Immature natural killer cell (primary cell): ENCODE measurements at regions not wholly inside any gene's neighbourhood (a gene's known extent, or its start where the extent isn't known, plus 50 kb on each side); places are given as distances from the start of the nearest gene placed in this dataset.

Experiments
- DNase-seq, 3 donors: peaks; one replicate each; pipeline ENCODE4 v3.0.0; 2022; ENCODE audit warnings: mixed read lengths in 1 of 3
- H3K27ac Mint-ChIP-seq, 6 donors: one replicate each; pipeline ENCODE4 v1.8.0; 2020; ENCODE audit warnings: mixed read lengths in 6 of 6, mild to moderate bottlenecking in 5 of 6, inconsistent platforms in 4 of 6, moderate library complexity in 3 of 6
- H3K27me3 Mint-ChIP-seq, 3 donors: one replicate each; pipeline ENCODE4 v1.8.0; 2020 to 2021; ENCODE audit warnings: low read depth in 3 of 3, mild to moderate bottlenecking in 3 of 3, mixed read lengths in 3 of 3, moderate library complexity in 3 of 3, inconsistent platforms in 1 of 3
- H3K36me3 Mint-ChIP-seq, 3 donors: one replicate each; pipeline ENCODE4 v1.8.0; 2020; ENCODE audit warnings: mixed read lengths in 3 of 3, inconsistent platforms in 2 of 3, mild to moderate bottlenecking in 2 of 3
- H3K4me1 Mint-ChIP-seq, 2 donors: one replicate each; pipeline ENCODE4 v1.8.0; 2020; ENCODE audit warnings: inconsistent platforms in 2 of 2, mild to moderate bottlenecking in 2 of 2, mixed read lengths in 2 of 2, moderate library complexity in 1 of 2
- H3K4me3 Mint-ChIP-seq, 5 donors: one replicate each; pipeline ENCODE4 v1.8.0; 2020; ENCODE audit warnings: mild to moderate bottlenecking in 5 of 5, mixed read lengths in 5 of 5, inconsistent platforms in 3 of 5, moderate library complexity in 3 of 5
- H3K9me3 Mint-ChIP-seq, 6 donors: one replicate each; pipeline ENCODE4 v1.8.0; 2020; ENCODE audit warnings: mild to moderate bottlenecking in 6 of 6, mixed read lengths in 6 of 6, inconsistent platforms in 4 of 6, moderate library complexity in 3 of 6

- Mint-ChIP-seq H3K4me3 (no peak overlapping the region), H3K9me3 (peaks cover 0 to 3% (median 0%) of the 10 kb centered on the region in 6 donors), H3K27ac (no peak overlapping the region), H3K4me1 (no peaks in the 10 kb centered on the region), H3K36me3 (peaks cover 0 to 3% (median 0%) of the 10 kb centered on the region in 3 donors), H3K27me3 (peaks cover 0 to 1% (median 0%) of the 10 kb centered on the region in 3 donors)
- no peak for DNase-seq
Observed at GRCh38 chr3:30462721-30463470, 143.5 kb upstream of the TGFBR2 start.

- Mint-ChIP-seq H3K4me1 (no peaks in the 10 kb centered on the region), H3K27ac (no peak overlapping the region), H3K9me3 (peaks cover 0 to 3% (median 0%) of the 10 kb centered on the region in 6 donors), H3K36me3 (no peaks in the 10 kb centered on the region), H3K27me3 (peaks cover 0 to 1% (median 0%) of the 10 kb centered on the region in 3 donors), H3K4me3 (no peak overlapping the region)
- DNase-seq, result no peak
Observed at GRCh38 chr3:30464381-30464780, 142.0 kb upstream of the TGFBR2 start.

- no peak for DNase-seq
- peaks cover 0 to 3% (median 0%) of the 10 kb centered on the region in 6 donors for H3K9me3 Mint-ChIP-seq
- H3K27me3 Mint-ChIP-seq, result peaks cover 0 to 3% (median 0%) of the 10 kb centered on the region in 3 donors
Observed at GRCh38 chr3:30465454-30465853, 140.9 kb upstream of the TGFBR2 start.

GRCh38 chr3:30467596-30468238 lies 138.7 kb upstream of the TGFBR2 start:
- Mint-ChIP-seq H3K4me1 (no peaks in the 10 kb centered on the region), H3K27ac (no peak overlapping the region), H3K9me3 (peaks cover 0 to 3% (median 0%) of the 10 kb centered on the region in 6 donors), H3K27me3 (peaks cover 0 to 2% (median 1%) of the 10 kb centered on the region in 3 donors), H3K4me3 (no peak overlapping the region), H3K36me3 (no peaks in the 10 kb centered on the region)
- no peak for DNase-seq

More at GRCh38 chr3:30465454-30465853, 140.9 kb upstream of the TGFBR2 start:
- no peaks in the 10 kb centered on the region for H3K36me3 Mint-ChIP-seq
- H3K4me1 Mint-ChIP-seq, result no peaks in the 10 kb centered on the region
- H3K4me3 Mint-ChIP-seq, result no peak overlapping the region
- no peak overlapping the region for H3K27ac Mint-ChIP-seq

- Mint-ChIP-seq H3K9me3 (peaks cover 0 to 3% (median 0%) of the 10 kb centered on the region in 6 donors), H3K4me1 (no peaks in the 10 kb centered on the region), H3K27ac (no peak overlapping the region), H3K27me3 (peaks cover 0 to 2% (median 1%) of the 10 kb centered on the region in 3 donors), H3K36me3 (no peaks in the 10 kb centered on the region), H3K4me3 (no peak overlapping the region)
- no peak for DNase-seq
Observed at GRCh38 chr3:30469133-30469532, 137.3 kb upstream of the TGFBR2 start.

GRCh38 chr3:30470496-30470895 lies 135.9 kb upstream of the TGFBR2 start:
- no peaks in the 10 kb centered on the region for H3K36me3 Mint-ChIP-seq
- H3K27me3 Mint-ChIP-seq, result peaks cover 0 to 3% (median 2%) of the 10 kb centered on the region in 3 donors
- H3K4me3 Mint-ChIP-seq, result no peak overlapping the region
- H3K4me1 Mint-ChIP-seq, result no peaks in the 10 kb centered on the region
- DNase-seq, result no peak
- no peaks in the 10 kb centered on the region for H3K9me3 Mint-ChIP-seq
- no peak overlapping the region for H3K27ac Mint-ChIP-seq

DNA sequence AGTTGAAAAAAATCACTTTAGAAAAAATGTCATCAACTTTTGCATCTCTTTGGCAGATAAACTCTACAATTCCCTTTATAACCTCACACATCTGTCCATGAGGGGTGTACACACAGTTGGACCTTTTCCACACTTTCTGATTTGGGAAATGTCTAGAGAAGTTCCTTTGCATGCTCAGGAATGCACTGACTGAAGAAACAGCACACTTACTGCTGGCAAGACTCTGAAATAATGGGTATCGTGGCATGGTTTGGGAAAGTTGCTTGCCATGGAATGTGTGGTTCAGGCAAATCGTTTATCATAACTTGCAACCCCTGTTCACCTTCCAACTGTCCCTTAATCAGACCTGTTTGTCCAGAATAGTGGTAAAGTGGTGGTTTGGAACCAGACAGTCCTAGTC lies 135.3 kb upstream of the TGFBR2 start:
- no peak for DNase-seq
- H3K4me1 Mint-ChIP-seq, result no peaks in the 10 kb centered on the region
- H3K27me3 Mint-ChIP-seq, result peaks cover 0 to 3% (median 2%) of the 10 kb centered on the region in 3 donors
- H3K9me3 Mint-ChIP-seq, result no peaks in the 10 kb centered on the region
- H3K27ac Mint-ChIP-seq, result no peak overlapping the region
- H3K4me3 Mint-ChIP-seq, result no peak overlapping the region
- H3K36me3 Mint-ChIP-seq, result no peaks in the 10 kb centered on the region

GRCh38 chr3:30471796-30472489 lies 134.5 kb upstream of the TGFBR2 start:
- DNase-seq, result no peak
- Mint-ChIP-seq H3K9me3 (no peaks in the 10 kb centered on the region), H3K4me1 (no peaks in the 10 kb centered on the region), H3K27me3 (peaks cover 0 to 3% (median 2%) of the 10 kb centered on the region in 3 donors), H3K27ac (no peak overlapping the region), H3K4me3 (no peak overlapping the region), H3K36me3 (no peaks in the 10 kb centered on the region)

DNA sequence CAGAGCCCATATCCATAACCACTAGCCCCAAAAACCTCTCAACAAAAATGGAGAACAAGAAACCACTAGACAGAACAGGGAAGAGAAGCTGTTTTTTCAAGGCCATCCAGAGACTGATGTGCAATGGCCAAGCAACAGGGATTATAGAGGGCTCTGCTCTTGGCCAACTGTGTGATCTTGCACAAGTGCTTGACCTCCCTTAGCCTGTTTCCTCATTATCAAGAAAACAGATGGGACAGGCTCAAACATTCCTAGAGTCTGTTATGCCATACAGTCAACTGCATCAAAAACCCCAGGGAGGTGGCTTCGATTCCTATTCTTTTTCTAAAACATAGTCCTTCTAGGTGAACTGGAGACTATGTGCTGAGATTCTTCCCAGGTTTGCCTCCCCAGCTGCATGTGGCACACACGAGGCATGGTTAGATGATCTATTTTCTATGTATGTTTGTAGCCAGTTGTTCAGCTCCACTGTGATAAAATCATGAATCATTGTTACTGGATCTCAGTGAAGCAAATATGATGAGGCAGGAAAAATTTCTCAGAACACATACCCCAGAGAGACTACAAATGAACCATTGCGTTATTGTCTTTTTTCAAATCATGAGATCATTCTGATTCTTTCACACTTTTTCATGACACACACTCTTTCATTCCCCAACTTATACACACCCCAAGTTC lies 132.9 kb upstream of the TGFBR2 start:
- Mint-ChIP-seq H3K27ac (peak overlapping the region in 2 of 6 donors; percentile 1 to 26), H3K4me1 (no peaks in the 10 kb centered on the region), H3K4me3 (no peak overlapping the region), H3K9me3 (no peaks in the 10 kb centered on the region), H3K27me3 (peaks cover 0 to 3% (median 2%) of the 10 kb centered on the region in 3 donors), H3K36me3 (no peaks in the 10 kb centered on the region)
- no peak for DNase-seq

- Mint-ChIP-seq H3K27me3 (peaks cover 0 to 6% (median 3%) of the 10 kb centered on the region in 3 donors), H3K4me3 (no peak overlapping the region), H3K27ac (no peak overlapping the region), H3K4me1 (no peaks in the 10 kb centered on the region), H3K9me3 (no peaks in the 10 kb centered on the region), H3K36me3 (no peaks in the 10 kb centered on the region)
- no peak for DNase-seq
Observed at GRCh38 chr3:30474371-30474770, 132.0 kb upstream of the TGFBR2 start.

GRCh38 chr3:30475038-30475808 lies 131.2 kb upstream of the TGFBR2 start:
- Mint-ChIP-seq H3K4me1 (no peaks in the 10 kb centered on the region), H3K9me3 (no peaks in the 10 kb centered on the region), H3K27me3 (peaks cover 0 to 6% (median 2%) of the 10 kb centered on the region in 3 donors), H3K4me3 (no peak overlapping the region), H3K36me3 (no peaks in the 10 kb centered on the region), H3K27ac (no peak overlapping the region)
- DNase-seq, result no peak

- no peak for DNase-seq
- H3K4me1 Mint-ChIP-seq, result no peaks in the 10 kb centered on the region
- no peaks in the 10 kb centered on the region for H3K9me3 Mint-ChIP-seq
- H3K4me3 Mint-ChIP-seq, result no peak overlapping the region
- no peaks in the 10 kb centered on the region for H3K36me3 Mint-ChIP-seq
- no peak overlapping the region for H3K27ac Mint-ChIP-seq
- H3K27me3 Mint-ChIP-seq, result peaks cover 0 to 6% (median 2%) of the 10 kb centered on the region in 3 donors
Observed at GRCh38 chr3:30475809-30476178, 130.6 kb upstream of the TGFBR2 start.
